HepG2 (cell line): ENCODE measurements at regions not wholly inside any gene's neighbourhood (a gene's known extent, or its start where the extent isn't known, plus 50 kb on each side); places are given as distances from the start of the nearest gene placed in this dataset.

Source experiments
- ATAC-seq: fragments of 200-7000 bp; cut with Tn5 transposase; 3 replicates; pipeline ENCODE4 v1.9.1; 2020; ENCODE audit warnings: mild to moderate bottlenecking, moderate library complexity
- BruUV-seq: library from RNA; stranded (reverse); fragments of 400-500 nt; replicated peaks from 2 replicates; lab custom pipeline; 2021; lab: Mats Ljungman, UMichigan
- CTCF ChIA-PET: fragments of 300-600 bp; formaldehyde crosslinking; extraction: SDS; loops from one replicate; lab custom pipeline; 2021; ENCODE audit warnings: low total read pairs, inconsistent platforms, low intra/inter-chr PET ratio; lab: Yijun Ruan, JAX
- POLR2A ChIA-PET: fragments of 350-600 bp; sonication (Branson Sonifier 250); formaldehyde crosslinking; loops from one replicate; lab custom pipeline; 2020; ENCODE audit warnings: antibody characterized with exemption, inconsistent platforms; lab: Yijun Ruan, JAX
- DNase-seq: peaks from one replicate; pipeline ENCODE4 v3.0.0-alpha.2; 2015; ENCODE audit warnings: low spot score
- FAIRE-seq: peaks from 3 replicates; lab custom pipeline; 2011; peaks lifted over from hg19 to GRCh38; lab: Jason Lieb, UNC
- H2AFZ ChIP-seq: one replicate; pipeline ENCODE4 v1.6.1; 2011; ENCODE audit warnings: low read length, inconsistent platforms
- H3K27ac ChIP-seq: fragments of 300-600 bp; 3 replicates; pipeline ENCODE4 v1.8.0; 2011; ENCODE audit warnings: mixed run types, mild to moderate bottlenecking, mixed read lengths, low read length, inconsistent platforms; ENCODE audit not compliant: insufficient read depth; ENCODE audit errors: extremely low read length
- H3K27me3 ChIP-seq, 2 experiments: fragments of 200-600 bp in 1 of 2; 2 replicates in 1 of 2; 3 replicates in 1 of 2; pipeline versions ENCODE4 v1.6.0 to v1.8.0; 2011; ENCODE audit warnings: low read length in 2 of 2, mild to moderate bottlenecking in 2 of 2, moderate library complexity in 2 of 2, inconsistent platforms in 1 of 2; ENCODE audit not compliant: insufficient read depth in 2 of 2, control insufficient read depth in 1 of 2
- H3K36me3 ChIP-seq, 2 experiments: fragments of 200-600 bp in 1 of 2; replicated peaks in 1 of 2; 2 replicates in 1 of 2; 3 replicates in 1 of 2; pipeline versions ENCODE4 v1.5.1 to v1.8.0; 2011; ENCODE audit warnings: low read length in 2 of 2, inconsistent platforms in 1 of 2; ENCODE audit not compliant: insufficient read depth in 2 of 2, control insufficient read depth in 1 of 2
- H3K4me1 ChIP-seq: 2 replicates; pipeline ENCODE4 v1.5.1; 2012; ENCODE audit warnings: low read length, inconsistent platforms; ENCODE audit not compliant: insufficient read depth
- H3K4me2 ChIP-seq: 2 replicates; pipeline ENCODE4 v1.6.0; 2011; ENCODE audit warnings: low read depth, low read length, inconsistent platforms
- H3K4me3 ChIP-seq, 3 experiments: fragments of 200-600 bp in 1 of 3; sonication (generic), shearing (Covaris generic) in 1 of 3; replicated peaks in 1 of 3; 2 replicates each; pipeline ENCODE4 v1.5.1; 2011 to 2016; ENCODE audit warnings: low read length in 3 of 3, inconsistent platforms in 2 of 3, low read depth in 2 of 3, mild to moderate bottlenecking in 2 of 3, control low read depth in 1 of 3, mixed read lengths in 1 of 3; ENCODE audit not compliant: insufficient read depth in 1 of 3
- H3K79me2 ChIP-seq: one replicate; pipeline ENCODE4 v1.6.1; 2011; ENCODE audit warnings: low read length, inconsistent platforms; ENCODE audit not compliant: insufficient read depth
- H3K9ac ChIP-seq: 2 replicates; pipeline ENCODE4 v1.6.0; 2011; ENCODE audit warnings: mild to moderate bottlenecking, low read depth, low read length, inconsistent platforms; ENCODE audit not compliant: insufficient read depth
- H3K9me3 ChIP-seq: 2 replicates; pipeline ENCODE4 v1.5.1; 2012; ENCODE audit warnings: mild to moderate bottlenecking, low read length
- H4K20me1 ChIP-seq: 2 replicates; pipeline ENCODE4 v1.6.0; 2011; ENCODE audit warnings: inconsistent platforms, mild to moderate bottlenecking, low read length, moderate library complexity; ENCODE audit not compliant: insufficient read depth
- ASH2L ChIP-seq: fragments of 300-600, 200-600 bp; sonication (generic); IDR thresholded peaks from 2 replicates; pipeline ENCODE4 v1.7.0; 2017; ENCODE audit warnings: low read depth, mild to moderate bottlenecking, moderate library complexity, mixed read lengths, low read length; ENCODE audit not compliant: insufficient read length
- FLYWCH1 ChIP-seq: sonication (generic); formaldehyde crosslinking; IDR thresholded peaks from 2 replicates; pipeline ENCODE4 v1.8.1; 2023; ENCODE audit warnings: mild to moderate bottlenecking, missing genetic modification reagents
- NR2F2 ChIP-seq: IDR thresholded peaks from 2 replicates; pipeline ENCODE4 v1.6.1; 2012; ENCODE audit warnings: low read depth, inconsistent platforms, borderline replicate concordance
- PHF20 ChIP-seq: sonication (generic); formaldehyde crosslinking; IDR thresholded peaks from 2 replicates; pipeline ENCODE4 v1.5.0; 2020; ENCODE audit warnings: mild to moderate bottlenecking, missing genetic modification reagents
- TFDP2 ChIP-seq: sonication (generic); formaldehyde crosslinking; IDR thresholded peaks from 2 replicates; pipeline ENCODE4 v1.4.0; 2020; ENCODE audit warnings: missing genetic modification reagents
- U2AF2 ChIP-seq: fragments of 200-400 bp; formaldehyde crosslinking; IDR thresholded peaks from 2 replicates; pipeline ENCODE4 v1.6.1; 2017; ENCODE audit warnings: low read depth, mild to moderate bottlenecking, low read length
- ZBTB33 ChIP-seq: sonication (generic); formaldehyde crosslinking; IDR thresholded peaks from 2 replicates; pipeline ENCODE4 v1.4.0; 2020; ENCODE audit warnings: missing genetic modification reagents
- ZBTB7A ChIP-seq: sonication (generic); formaldehyde crosslinking; IDR thresholded peaks from 2 replicates; pipeline ENCODE4 v1.8.0; 2022; ENCODE audit warnings: mild to moderate bottlenecking, missing genetic modification reagents
- ZNF124 ChIP-seq: sonication (generic); formaldehyde crosslinking; IDR thresholded peaks from 2 replicates; pipeline ENCODE4 v1.4.0; 2020; ENCODE audit warnings: missing genetic modification reagents
- ZNF460 ChIP-seq: sonication (generic); formaldehyde crosslinking; IDR thresholded peaks from 2 replicates; pipeline ENCODE4 v1.5.1; 2020; ENCODE audit warnings: missing genetic modification reagents, mild to moderate bottlenecking, borderline replicate concordance
- ZNF503 ChIP-seq: sonication (generic); formaldehyde crosslinking; IDR thresholded peaks from 2 replicates; pipeline ENCODE4 v1.4.0; 2020; ENCODE audit warnings: missing genetic modification reagents
- WGBS: methylation state at CpG from one replicate; pipeline ENCODE4 v1.1.6; 2017; ENCODE audit warnings: low lambda C conversion rate; 5-methylcytosine and 5-hydroxymethylcytosine counted together
- in situ Hi-C: cut with HindIII; loops from 2 replicates; pipeline ENCODE4 v1.10.0; 2017; ENCODE audit warnings: low pct_unique_long_range_greater_than_20kb; ENCODE audit not compliant: extremely low pct_ligation_motif_present
- intact Hi-C: fragments of 100-400 bp; cut with micrococcal nuclease; formaldehyde crosslinking; loops from one replicate; pipeline ENCODE4 v1.10.0; 2022; ENCODE audit not compliant: unreplicated experiment

- no peak overlapping the region for H3K9ac ChIP-seq
- no peak for FAIRE-seq
- H3K36me3 ChIP-seq = no peaks in the 10 kb centered on the region
- intact Hi-C loops = no loop called here
- WGBS = 3% methylated on average over 4 of the region's 4 CpGs
- ChIA-PET CTCF (no interaction called here), POLR2A (no interaction called here)
- no peak overlapping the region for H3K4me3 ChIP-seq
- no peaks in the 10 kb centered on the region for H3K27me3 ChIP-seq
- H3K9me3 ChIP-seq = no peaks in the 10 kb centered on the region
- no TSS peak for BruUV-seq
- no peak overlapping the region for H3K27ac ChIP-seq
- in situ Hi-C loops = no loop called here
- ATAC-seq = no peak
- H4K20me1 ChIP-seq = no peaks in the 10 kb centered on the region
- no peaks in the 10 kb centered on the region for H3K79me2 ChIP-seq
- no peak overlapping the region for H2AFZ ChIP-seq
- no peak overlapping the region for H3K4me2 ChIP-seq
- no peaks in the 10 kb centered on the region for H3K4me1 ChIP-seq
- TF ChIP-seq ZNF124 (CRISPR knock-in tag) = no peak
- TF ChIP-seq ZNF460 (CRISPR knock-in tag) = no peak
- no peak for TF ChIP-seq ZBTB33 (CRISPR knock-in tag)
- no peak for TF ChIP-seq ZBTB7A (CRISPR knock-in tag)
- no peak for TF ChIP-seq ASH2L
- TF ChIP-seq U2AF2 = no peak
- no peak for TF ChIP-seq NR2F2
- no peak for DNase-seq
Observed at GRCh38 chr5:88955403-88955802, 72.4 kb upstream of the MEF2C start.

GRCh38 chr5:88954511-88954910, 71.5 kb upstream of the MEF2C start:
- Histone ChIP-seq H3K27me3 (no peaks in the 10 kb centered on the region), H3K27ac (no peak overlapping the region), H3K4me3 (no peak overlapping the region), H3K4me2 (no peak overlapping the region), H3K9me3 (no peaks in the 10 kb centered on the region), H3K36me3 (no peaks in the 10 kb centered on the region), H3K9ac (no peak overlapping the region), H2AFZ (no peak overlapping the region), H3K79me2 (no peaks in the 10 kb centered on the region), H4K20me1 (no peaks in the 10 kb centered on the region), H3K4me1 (no peaks in the 10 kb centered on the region)
- BruUV-seq = no TSS peak
- ATAC-seq (no peak), FAIRE-seq (no peak), DNase-seq (no peak)
- CTCF ChIA-PET = no interaction called here
- intact Hi-C loops = no loop called here
- no peak for TF ChIP-seq PHF20 (CRISPR knock-in tag)
- TF ChIP-seq FLYWCH1 (CRISPR knock-in tag) = no peak
- no peak for TF ChIP-seq TFDP2 (CRISPR knock-in tag)
- TF ChIP-seq ZNF503 (CRISPR knock-in tag) = no peak
- WGBS = under 1% methylated on average over 3 of the region's 3 CpGs
- in situ Hi-C loops = no loop called here
- POLR2A ChIA-PET = no interaction called here
